ENCODE measurements at regions not wholly inside any gene's neighbourhood (a gene's known extent, or its start where the extent isn't known, plus 50 kb on each side); places are given as distances from the start of the nearest gene placed in this dataset.
"Not testable (repeated sequence)": the region's sequence is repeated elsewhere in the genome, so short reads cannot be mapped to it uniquely, and the experiment has no call there.

DNA sequence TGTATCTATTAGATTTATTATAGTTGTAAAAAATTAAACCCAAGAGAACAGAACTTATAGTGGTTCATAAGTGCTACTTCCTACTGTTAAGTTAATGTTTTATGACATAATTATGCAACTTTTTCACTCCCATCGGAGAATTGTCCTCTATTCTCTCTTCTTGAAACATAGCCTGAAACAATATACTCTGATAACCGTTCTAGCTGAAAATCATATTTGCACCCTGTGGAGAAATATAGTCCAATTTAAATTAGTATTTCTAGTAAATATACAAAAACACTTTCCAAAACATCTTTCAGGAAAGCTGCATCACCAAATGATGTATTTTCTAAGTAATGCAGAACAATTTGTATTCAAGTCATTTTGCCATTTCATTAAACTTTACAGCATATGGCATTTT lies 586.4 kb downstream of the PRR32 start:
- H3K9me3 ChIP-seq (ENCODE audit: low read depth, low read length): no peaks in the 10 kb centered on the region

DNA sequence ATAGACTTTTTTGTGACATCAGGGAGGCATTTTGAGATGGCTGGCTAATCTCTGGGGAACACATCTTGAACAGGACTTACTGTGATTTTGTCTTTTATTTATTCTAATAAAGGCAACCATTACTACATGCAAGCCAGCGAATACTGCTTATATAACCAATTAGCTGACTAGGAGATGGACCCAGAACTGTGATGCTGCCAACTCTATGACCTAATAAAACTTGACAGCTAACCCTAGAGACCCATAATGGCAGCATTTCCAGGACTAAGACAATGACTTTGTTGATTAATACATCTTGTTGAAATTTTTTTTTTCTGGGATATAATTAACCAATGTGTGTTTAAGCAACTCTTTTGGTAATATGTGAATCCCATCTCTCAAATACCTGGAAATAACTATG lies 584.6 kb downstream of the PRR32 start:
- no peak for DNase-seq (ENCODE audit: low read depth, low spot score)
- Histone ChIP-seq H3K9me3 (ENCODE audit: low read depth, low read length) (no peaks in the 10 kb centered on the region), H3K36me3 (ENCODE audit: insufficient read depth, low read length) (no peaks in the 10 kb centered on the region), H3K9ac (ENCODE audit: insufficient read length) (no peak overlapping the region), H3K27ac (no peak overlapping the region), H3K4me3 (no peak overlapping the region)
- TF ChIP-seq FOXP2 (optimal IDR thresholded peaks at IDR 0.05; ENCODE audit: control extremely low read depth, extremely low read length, insufficient read depth) (no peak), EZH2 (IDR thresholded peaks at IDR 0.05) (no peak), POLR2AphosphoS5 (IDR thresholded peaks at IDR 0.05; ENCODE audit: borderline replicate concordance, low read depth, low read length) (no peak)

More for the DNA sequence above, 586.4 kb downstream of the PRR32 start:
- H3K36me3 ChIP-seq (ENCODE audit: insufficient read depth, low read length): no peaks in the 10 kb centered on the region
- DNase-seq (ENCODE audit: low read depth, low spot score): no peak
- no peak overlapping the region for H3K27ac ChIP-seq
- H3K9ac ChIP-seq (ENCODE audit: insufficient read length): no peak overlapping the region
- no peak overlapping the region for H3K4me3 ChIP-seq
- no peak for TF ChIP-seq FOXP2 (optimal IDR thresholded peaks at IDR 0.05; ENCODE audit: control extremely low read depth, extremely low read length, insufficient read depth)
- no peak for TF ChIP-seq EZH2 (IDR thresholded peaks at IDR 0.05)
- no peak for TF ChIP-seq POLR2AphosphoS5 (IDR thresholded peaks at IDR 0.05; ENCODE audit: borderline replicate concordance, low read depth, low read length)

DNA sequence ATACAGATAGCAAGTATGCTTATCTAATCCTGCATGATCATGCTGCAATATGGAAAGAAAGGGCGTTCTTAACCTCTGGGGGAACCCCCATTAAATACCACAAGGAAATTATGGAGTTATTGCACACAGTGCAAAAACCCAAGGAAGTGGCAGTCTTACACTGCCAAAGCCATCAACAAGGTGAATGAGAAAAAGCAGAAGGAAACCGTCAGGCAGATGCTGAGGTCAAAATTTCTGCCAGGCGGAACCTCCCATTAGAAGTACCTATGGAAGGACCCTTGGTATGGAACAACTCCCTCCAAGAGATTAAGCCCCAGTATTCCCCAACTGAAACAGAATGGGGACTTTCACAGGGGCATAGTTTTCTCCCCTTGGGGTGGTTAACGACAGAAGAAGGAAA lies 580.7 kb downstream of the PRR32 start:
- not testable (repeated sequence) for DNase-seq (ENCODE audit: low read depth, low spot score); H3K4me3 ChIP-seq; H3K9ac ChIP-seq (ENCODE audit: insufficient read length); H3K27ac ChIP-seq; H3K36me3 ChIP-seq (ENCODE audit: insufficient read depth, low read length); H3K9me3 ChIP-seq (ENCODE audit: low read depth, low read length)

DNA sequence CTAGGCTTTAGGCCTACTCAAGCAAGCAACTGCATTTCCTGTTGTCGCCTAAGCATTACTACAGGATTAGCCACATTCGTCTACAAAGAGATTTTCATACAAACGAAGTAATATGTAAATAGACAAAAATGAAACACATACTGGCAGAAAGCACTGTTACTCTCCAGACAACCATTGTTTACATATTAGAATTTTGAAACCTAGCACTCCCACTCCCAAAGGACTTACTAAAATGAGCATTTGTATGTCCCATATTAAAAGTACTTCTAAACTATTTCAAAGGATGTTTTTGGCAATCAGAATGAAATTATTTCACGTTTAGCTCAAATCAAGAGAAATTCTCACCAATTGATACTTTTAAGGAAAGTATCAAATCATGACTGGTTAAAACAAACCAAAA lies 570.8 kb downstream of the PRR32 start:
- Histone ChIP-seq H3K36me3 (ENCODE audit: insufficient read depth, low read length) (no peaks in the 10 kb centered on the region), H3K9ac (ENCODE audit: insufficient read length) (no peak overlapping the region), H3K27ac (no peak overlapping the region), H3K9me3 (ENCODE audit: low read depth, low read length) (no peaks in the 10 kb centered on the region), H3K4me3 (no peak overlapping the region)
- no peak for TF ChIP-seq POLR2AphosphoS5 (IDR thresholded peaks at IDR 0.05; ENCODE audit: borderline replicate concordance, low read depth, low read length)
- TF ChIP-seq EZH2 (IDR thresholded peaks at IDR 0.05): no peak
- TF ChIP-seq FOXP2 (optimal IDR thresholded peaks at IDR 0.05; ENCODE audit: control extremely low read depth, extremely low read length, insufficient read depth): no peak
- DNase-seq (ENCODE audit: low read depth, low spot score): no peak

DNA sequence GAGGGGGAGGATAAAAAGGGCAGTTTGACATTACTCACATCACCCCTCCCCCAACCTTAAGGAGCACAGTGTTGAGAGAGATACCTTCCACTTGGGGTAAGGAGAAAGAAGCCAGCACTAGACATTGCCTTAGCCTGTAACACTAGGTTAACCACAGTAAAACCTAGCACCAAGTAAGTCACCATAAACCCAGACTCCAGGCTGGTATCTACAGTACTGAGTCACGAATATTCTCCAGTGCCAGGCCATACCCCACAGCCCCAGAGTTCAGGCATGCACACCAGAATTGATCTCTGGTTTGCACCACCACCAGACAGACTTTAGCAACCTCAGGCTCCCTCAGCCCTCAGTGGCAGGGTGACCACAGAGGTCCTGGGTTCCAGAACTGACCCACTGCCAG lies 570.4 kb downstream of the PRR32 start:
- Histone ChIP-seq H3K9ac (ENCODE audit: insufficient read length) (no peak overlapping the region), H3K9me3 (ENCODE audit: low read depth, low read length) (no peaks in the 10 kb centered on the region), H3K27ac (no peak overlapping the region), H3K36me3 (ENCODE audit: insufficient read depth, low read length) (no peaks in the 10 kb centered on the region), H3K4me3 (no peak overlapping the region)
- DNase-seq (ENCODE audit: low read depth, low spot score): no peak
- TF ChIP-seq EZH2 (IDR thresholded peaks at IDR 0.05) (no peak), POLR2AphosphoS5 (IDR thresholded peaks at IDR 0.05; ENCODE audit: borderline replicate concordance, low read depth, low read length) (no peak), FOXP2 (optimal IDR thresholded peaks at IDR 0.05; ENCODE audit: control extremely low read depth, extremely low read length, insufficient read depth) (no peak)

Data from SK-N-MC (cell line).